ENCODE measurements at regions not wholly inside any gene's neighbourhood (a gene's known extent, or its start where the extent isn't known, plus 50 kb on each side); places are given as distances from the start of the nearest gene placed in this dataset.

DNA sequence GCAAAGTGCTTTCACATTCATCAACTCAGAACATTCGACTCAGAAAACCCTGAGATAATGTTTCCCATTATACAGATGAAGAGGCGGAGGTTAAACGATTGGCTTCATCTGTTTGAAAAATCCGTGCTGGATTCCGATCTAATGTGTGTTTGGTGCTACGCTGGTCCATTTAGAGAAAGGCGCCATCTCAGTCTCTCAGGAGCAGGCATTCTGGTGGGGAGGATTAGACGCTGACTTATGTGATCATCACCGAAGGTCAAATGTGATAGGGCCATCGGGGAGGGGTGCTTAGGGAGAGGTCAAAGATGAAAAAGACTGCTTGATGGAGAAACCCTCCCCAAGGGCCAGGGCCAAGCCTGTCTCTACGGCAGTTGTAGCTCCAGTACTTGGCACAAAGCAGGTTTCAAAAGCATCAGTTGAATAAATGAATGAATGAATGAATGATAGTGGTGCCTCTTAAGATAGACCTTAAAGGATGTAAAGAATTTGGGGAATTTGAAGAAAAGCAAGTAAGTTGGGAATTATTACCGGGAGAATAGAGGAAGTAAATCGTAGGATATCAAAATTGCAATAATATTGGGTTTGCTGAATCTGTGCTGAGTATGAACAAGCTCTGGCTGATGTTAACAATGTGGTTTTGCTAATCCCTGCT lies 160.6 kb upstream of the SHB start:
- no peaks in the 10 kb centered on the region for H3K9me3 Mint-ChIP-seq (ENCODE audit: insufficient read depth)
- H3K36me3 Mint-ChIP-seq (ENCODE audit: low read depth), result no peaks in the 10 kb centered on the region
- CTCF ChIA-PET, result no interaction called here
- POLR2A ChIA-PET, result no interaction called here
- DNase-seq (no peak), ATAC-seq (no peak)
- peaks cover 4% of the 10 kb centered on the region for H3K27me3 Mint-ChIP-seq (ENCODE audit: low read depth)
- H3K4me1 Mint-ChIP-seq (ENCODE audit: low read depth), result peaks cover 20% of the 10 kb centered on the region
- H3K27ac Mint-ChIP-seq, result no peak overlapping the region
- H3K4me3 Mint-ChIP-seq, result no peak overlapping the region

DNA sequence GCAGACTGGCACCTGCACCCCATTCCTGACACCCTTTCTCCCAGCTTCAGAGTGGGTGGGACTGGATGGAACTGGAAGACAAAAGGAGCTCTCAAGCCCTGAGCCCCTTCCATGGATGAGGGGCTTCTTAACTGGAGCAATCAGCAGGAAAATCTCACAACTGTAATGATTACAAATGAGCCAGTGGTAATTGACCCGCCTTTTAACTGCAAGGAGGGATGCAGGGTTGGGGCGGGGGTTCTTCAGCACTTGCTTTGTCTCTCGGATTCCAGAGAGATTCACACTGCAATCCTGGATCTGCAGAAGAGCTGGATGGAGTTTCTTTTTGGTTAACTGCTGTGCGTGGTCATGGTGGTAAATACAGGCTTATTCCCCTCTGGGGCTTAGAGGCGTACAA lies 160.1 kb upstream of the SHB start:
- Mint-ChIP-seq H3K9me3 (ENCODE audit: insufficient read depth) (no peaks in the 10 kb centered on the region), H3K4me3 (no peak overlapping the region), H3K27me3 (ENCODE audit: low read depth) (peaks cover 7% of the 10 kb centered on the region), H3K27ac (no peak overlapping the region), H3K36me3 (ENCODE audit: low read depth) (no peaks in the 10 kb centered on the region), H3K4me1 (ENCODE audit: low read depth) (peaks cover 20% of the 10 kb centered on the region)
- DNase-seq (no peak), ATAC-seq (no peak)
- ChIA-PET POLR2A (no interaction called here), CTCF (no interaction called here)

DNA sequence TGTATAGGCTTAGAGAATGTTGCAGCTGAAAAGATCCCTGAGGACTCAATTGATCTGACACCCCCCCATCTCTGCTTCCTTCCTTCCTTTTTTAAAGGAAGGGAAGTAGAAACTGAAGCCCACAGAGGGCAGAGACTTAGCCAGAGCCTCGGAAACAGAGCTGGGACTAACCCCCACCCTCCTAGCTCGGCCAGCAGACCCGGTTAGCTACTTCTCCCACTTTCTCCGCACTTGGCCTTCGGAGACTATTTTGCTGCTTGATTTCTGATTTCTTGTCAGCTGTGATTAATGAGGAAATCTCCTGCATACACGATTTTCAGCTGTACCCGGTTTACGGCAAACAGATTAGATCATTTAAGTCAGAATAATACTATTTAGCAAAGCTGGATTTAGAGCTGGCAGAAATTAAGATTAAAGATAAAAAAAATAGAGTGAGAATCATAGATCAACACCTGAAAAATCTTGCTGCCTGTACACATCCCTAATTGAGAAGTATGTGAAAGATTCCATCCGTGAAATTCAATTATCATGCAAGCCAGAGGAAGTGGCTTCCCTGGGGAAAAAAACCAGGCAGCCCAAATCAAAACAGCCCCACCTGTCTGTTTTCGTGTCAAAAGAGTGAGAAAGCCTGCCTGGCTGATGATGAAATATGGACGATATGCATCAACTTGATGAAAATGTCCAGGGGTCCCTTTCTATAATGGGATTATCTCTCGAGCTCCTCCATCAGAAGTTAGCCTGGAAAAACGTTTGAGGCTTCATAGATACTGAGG lies 159.5 kb upstream of the SHB start:
- H3K4me1 Mint-ChIP-seq (ENCODE audit: low read depth), result peaks cover 20% of the 10 kb centered on the region
- no peaks in the 10 kb centered on the region for H3K9me3 Mint-ChIP-seq (ENCODE audit: insufficient read depth)
- H3K27me3 Mint-ChIP-seq (ENCODE audit: low read depth), result peaks cover 7% of the 10 kb centered on the region
- H3K4me3 Mint-ChIP-seq, result no peak overlapping the region
- DNase-seq (no peak), ATAC-seq (no peak)
- H3K27ac Mint-ChIP-seq, result no peak overlapping the region
- H3K36me3 Mint-ChIP-seq (ENCODE audit: low read depth), result no peaks in the 10 kb centered on the region
- ChIA-PET CTCF (interaction anchor here (0.7 kb wide), 1 partner anchor 68 kb away, joined by 3 read pairs; no protein-coding TSS in a partner anchor), POLR2A (no interaction called here)

GRCh38 chr9:38227656-38228055 lies 158.6 kb upstream of the SHB start:
- Mint-ChIP-seq H3K27me3 (ENCODE audit: low read depth) (peaks cover 7% of the 10 kb centered on the region), H3K4me1 (ENCODE audit: low read depth) (peaks cover 20% of the 10 kb centered on the region), H3K36me3 (ENCODE audit: low read depth) (no peaks in the 10 kb centered on the region), H3K27ac (peak overlapping the region; percentile 16), H3K4me3 (peak overlapping the region; percentile 58), H3K9me3 (ENCODE audit: insufficient read depth) (no peaks in the 10 kb centered on the region)
- DNase-seq, result peak; percentile 61
- POLR2A ChIA-PET, result no interaction called here
- CTCF ChIA-PET, result interaction anchor here (0.7 to 1.0 kb wide), 3 partner anchors 9 to 314 kb away, joined by 3 read pairs; no protein-coding TSS in a partner anchor
- ATAC-seq, result peak; percentile 85

- no peaks in the 10 kb centered on the region for H3K36me3 Mint-ChIP-seq (ENCODE audit: low read depth)
- no peaks in the 10 kb centered on the region for H3K9me3 Mint-ChIP-seq (ENCODE audit: insufficient read depth)
- DNase-seq, result peak; percentile 75
- peak; percentile 77 for ATAC-seq
- peaks cover 7% of the 10 kb centered on the region for H3K27me3 Mint-ChIP-seq (ENCODE audit: low read depth)
- POLR2A ChIA-PET, result no interaction called here
- peak overlapping the region; percentile 58 for H3K4me3 Mint-ChIP-seq
- H3K27ac Mint-ChIP-seq, result no peak overlapping the region
- CTCF ChIA-PET, result interaction anchor here (0.7 to 1.0 kb wide), 3 partner anchors 9 to 313 kb away, joined by 3 read pairs; no protein-coding TSS in a partner anchor
- peaks cover 20% of the 10 kb centered on the region for H3K4me1 Mint-ChIP-seq (ENCODE audit: low read depth)
These were observed 158.1 kb upstream of the SHB start for GRCh38 chr9:38227061-38227540.

DNA sequence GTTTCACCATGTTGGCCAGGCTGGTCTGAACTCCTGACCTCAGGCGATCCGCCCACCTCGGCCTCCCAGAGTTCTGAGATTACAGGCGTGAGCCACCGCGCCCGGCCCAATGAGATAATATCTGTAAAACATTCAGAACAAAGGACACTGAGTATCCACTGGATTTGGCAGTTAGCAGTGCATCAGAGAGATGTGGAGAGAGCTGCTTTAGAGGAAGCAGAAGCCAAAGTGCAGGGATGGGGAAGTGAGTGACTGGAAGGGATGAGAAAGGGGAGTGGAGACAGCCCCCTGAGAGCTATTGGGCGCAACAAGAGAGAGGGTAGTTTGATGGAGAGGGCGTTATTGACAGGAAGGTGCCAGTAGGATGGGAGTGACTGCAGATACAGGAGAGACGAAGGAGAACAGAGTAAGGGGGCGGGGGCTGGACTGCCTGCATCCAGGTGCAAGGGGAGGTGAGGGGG lies 157.5 kb upstream of the SHB start:
- DNase-seq (no peak), ATAC-seq (no peak)
- CTCF ChIA-PET, result no interaction called here
- H3K4me1 Mint-ChIP-seq (ENCODE audit: low read depth), result peaks cover 20% of the 10 kb centered on the region
- peak overlapping the region; percentile 34 for H3K4me3 Mint-ChIP-seq
- POLR2A ChIA-PET, result no interaction called here
- no peaks in the 10 kb centered on the region for H3K36me3 Mint-ChIP-seq (ENCODE audit: low read depth)
- no peak overlapping the region for H3K27ac Mint-ChIP-seq
- H3K9me3 Mint-ChIP-seq (ENCODE audit: insufficient read depth), result no peaks in the 10 kb centered on the region
- peaks cover 7% of the 10 kb centered on the region for H3K27me3 Mint-ChIP-seq (ENCODE audit: low read depth)

DNA sequence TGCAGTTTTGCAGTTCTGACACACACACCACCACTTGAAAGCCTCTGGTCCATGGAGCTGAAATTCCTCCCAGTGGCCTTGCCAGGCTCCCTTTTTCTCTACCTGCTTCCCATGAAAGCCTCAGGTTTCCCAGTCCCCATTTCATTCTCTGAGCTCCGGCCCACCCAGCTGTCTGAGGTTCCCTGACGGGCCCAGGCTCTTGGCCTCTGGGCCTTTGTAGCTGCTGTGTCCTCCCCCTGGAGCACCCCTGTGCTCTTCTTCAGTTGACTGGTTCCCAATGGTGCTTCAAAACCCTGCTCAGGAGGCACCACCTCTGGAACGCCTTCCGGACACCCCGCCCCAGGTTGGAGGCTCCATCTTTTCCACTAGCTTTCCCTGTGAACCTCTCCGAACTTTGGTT lies 155.9 kb upstream of the SHB start:
- no peak for DNase-seq
- Mint-ChIP-seq H3K4me1 (ENCODE audit: low read depth) (peaks cover 20% of the 10 kb centered on the region), H3K9me3 (ENCODE audit: insufficient read depth) (no peaks in the 10 kb centered on the region), H3K36me3 (ENCODE audit: low read depth) (no peaks in the 10 kb centered on the region), H3K27me3 (ENCODE audit: low read depth) (peaks cover 7% of the 10 kb centered on the region), H3K27ac (no peak overlapping the region), H3K4me3 (no peak overlapping the region)
- POLR2A ChIA-PET, result no interaction called here
- ATAC-seq, result no peak
- CTCF ChIA-PET, result no interaction called here

DNA sequence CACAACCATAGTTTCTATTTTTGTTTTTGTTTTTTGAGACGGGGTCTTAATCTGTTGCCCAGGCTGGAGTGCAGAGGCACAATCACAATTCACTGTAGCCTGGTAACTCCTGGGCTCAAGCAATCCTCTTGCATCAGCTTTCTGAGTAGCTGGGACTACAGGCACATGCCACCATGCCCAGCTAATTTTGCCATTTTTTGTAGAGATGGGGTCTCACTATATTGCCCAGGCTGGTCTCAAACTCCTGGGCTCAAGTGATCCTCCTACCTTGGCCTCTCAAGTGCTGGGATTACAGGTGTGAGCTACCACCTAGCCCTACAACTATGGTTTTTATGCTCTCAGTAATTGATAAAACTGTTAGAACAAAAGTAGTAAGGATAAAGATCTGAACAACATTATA lies 147.5 kb upstream of the SHB start:
- ChIA-PET CTCF (no interaction called here), POLR2A (no interaction called here)
- Mint-ChIP-seq H3K27ac (no peak overlapping the region), H3K9me3 (ENCODE audit: insufficient read depth) (no peaks in the 10 kb centered on the region), H3K4me3 (no peak overlapping the region), H3K36me3 (ENCODE audit: low read depth) (no peaks in the 10 kb centered on the region), H3K27me3 (ENCODE audit: low read depth) (peaks cover 10% of the 10 kb centered on the region), H3K4me1 (ENCODE audit: low read depth) (no peaks in the 10 kb centered on the region)
- no peak for DNase-seq
- ATAC-seq, result no peak

DNA sequence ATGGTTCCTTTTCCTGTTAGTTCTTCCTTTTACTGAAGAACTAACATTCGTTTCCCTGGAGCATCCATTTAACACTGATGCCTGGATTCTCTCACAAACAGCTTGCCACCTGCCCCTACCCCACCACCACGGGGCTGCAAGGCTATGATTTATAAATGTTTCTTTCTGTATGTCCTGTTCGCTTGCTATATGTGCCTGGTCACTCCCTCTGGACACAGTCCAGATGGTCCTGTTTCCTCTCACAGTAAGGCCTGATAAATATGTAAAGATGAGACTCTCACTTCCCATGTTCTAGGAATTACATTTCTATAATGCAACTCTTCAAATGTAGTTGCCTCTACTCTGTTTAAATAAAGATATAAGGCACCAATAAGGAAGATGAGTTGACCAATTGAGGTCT lies 146.4 kb upstream of the SHB start:
- no peak overlapping the region for H3K27ac Mint-ChIP-seq
- DNase-seq (no peak), ATAC-seq (no peak)
- H3K4me1 Mint-ChIP-seq (ENCODE audit: low read depth), result no peaks in the 10 kb centered on the region
- no peak overlapping the region for H3K4me3 Mint-ChIP-seq
- H3K36me3 Mint-ChIP-seq (ENCODE audit: low read depth), result no peaks in the 10 kb centered on the region
- ChIA-PET POLR2A (no interaction called here), CTCF (no interaction called here)
- peaks cover 10% of the 10 kb centered on the region for H3K27me3 Mint-ChIP-seq (ENCODE audit: low read depth)
- H3K9me3 Mint-ChIP-seq (ENCODE audit: insufficient read depth), result no peaks in the 10 kb centered on the region

DNA sequence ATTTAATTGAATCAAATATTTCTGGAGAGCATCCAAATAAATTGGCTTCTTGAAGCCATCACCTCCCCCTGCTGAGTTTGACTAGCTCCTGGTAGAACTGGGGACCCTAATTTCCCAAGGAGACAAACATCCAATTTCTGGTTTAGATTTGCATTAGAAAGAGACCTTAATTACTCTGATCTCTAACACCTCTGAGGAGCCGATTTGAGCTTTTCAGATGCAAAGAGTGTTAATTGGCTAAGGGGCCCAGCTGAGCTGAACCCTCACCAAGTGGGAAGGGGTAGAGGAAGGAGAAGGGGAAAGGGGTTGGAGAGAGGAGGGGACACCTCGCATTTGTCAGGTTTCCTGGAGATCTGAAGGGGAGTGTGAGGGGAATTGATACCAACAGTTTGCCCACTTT lies 145.4 kb upstream of the SHB start:
- POLR2A ChIA-PET, result no interaction called here
- DNase-seq (no peak), ATAC-seq (no peak)
- no peaks in the 10 kb centered on the region for H3K36me3 Mint-ChIP-seq (ENCODE audit: low read depth)
- no peak overlapping the region for H3K27ac Mint-ChIP-seq
- H3K4me3 Mint-ChIP-seq, result no peak overlapping the region
- no peaks in the 10 kb centered on the region for H3K9me3 Mint-ChIP-seq (ENCODE audit: insufficient read depth)
- H3K27me3 Mint-ChIP-seq (ENCODE audit: low read depth), result peaks cover 9% of the 10 kb centered on the region
- H3K4me1 Mint-ChIP-seq (ENCODE audit: low read depth), result no peaks in the 10 kb centered on the region
- CTCF ChIA-PET, result no interaction called here

DNA sequence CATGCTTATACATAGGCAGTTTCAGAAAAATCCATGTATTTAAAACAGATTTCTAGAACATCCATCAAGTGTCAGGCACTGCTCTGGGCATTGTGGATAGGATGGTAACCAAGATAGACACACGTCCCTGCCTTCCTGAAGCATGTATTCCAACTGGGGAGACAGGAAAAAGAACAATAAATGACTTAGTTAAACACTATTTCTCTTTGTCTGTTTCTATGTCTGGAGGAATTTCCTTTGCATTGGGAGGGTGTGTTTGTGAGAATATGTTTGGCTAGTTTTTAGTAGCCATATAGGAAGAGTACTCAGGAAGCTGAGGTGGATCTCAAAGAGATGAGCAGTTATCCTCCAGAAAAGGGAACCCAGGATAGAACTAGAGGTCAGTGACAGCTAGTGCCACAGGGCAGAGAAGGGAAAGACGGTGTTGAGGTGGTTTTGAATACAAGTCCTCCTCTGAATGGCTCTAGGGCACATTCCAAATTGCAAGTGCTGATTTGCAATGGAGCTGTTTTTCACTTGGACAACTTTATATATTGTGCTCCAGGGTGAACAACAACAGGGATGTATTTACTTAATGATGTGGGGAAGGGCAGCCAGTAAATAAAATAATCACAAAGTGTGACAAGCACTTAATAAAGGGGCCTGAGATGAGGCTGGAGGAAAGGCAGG lies 144.7 kb upstream of the SHB start:
- H3K4me3 Mint-ChIP-seq, result no peak overlapping the region
- ATAC-seq (no peak), DNase-seq (no peak)
- ChIA-PET POLR2A (no interaction called here), CTCF (no interaction called here)
- H3K36me3 Mint-ChIP-seq (ENCODE audit: low read depth), result no peaks in the 10 kb centered on the region
- H3K4me1 Mint-ChIP-seq (ENCODE audit: low read depth), result no peaks in the 10 kb centered on the region
- H3K9me3 Mint-ChIP-seq (ENCODE audit: insufficient read depth), result no peaks in the 10 kb centered on the region
- H3K27me3 Mint-ChIP-seq (ENCODE audit: low read depth), result peaks cover 7% of the 10 kb centered on the region
- H3K27ac Mint-ChIP-seq, result no peak overlapping the region

DNA sequence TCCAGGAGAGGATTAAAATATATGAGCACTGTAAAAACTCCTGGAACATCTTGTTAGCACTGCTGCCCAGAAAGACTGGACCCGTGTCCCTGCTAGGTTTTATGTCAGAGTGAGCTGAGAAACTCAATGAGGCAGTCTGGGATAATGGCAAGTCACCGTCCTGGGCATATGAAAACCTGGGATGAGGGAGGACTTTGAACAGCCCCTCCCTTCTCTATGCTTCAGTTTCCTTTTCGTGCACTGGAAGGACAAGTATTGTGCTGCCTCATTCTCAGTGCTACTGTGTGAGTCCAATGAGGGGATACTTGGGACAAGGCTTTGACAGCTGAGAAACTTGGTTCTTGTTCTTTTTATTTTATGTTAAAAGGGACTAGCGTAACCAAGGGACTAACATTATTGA lies 143.0 kb upstream of the SHB start:
- Mint-ChIP-seq H3K27ac (no peak overlapping the region), H3K9me3 (ENCODE audit: insufficient read depth) (no peaks in the 10 kb centered on the region), H3K27me3 (ENCODE audit: low read depth) (peaks cover 3% of the 10 kb centered on the region), H3K36me3 (ENCODE audit: low read depth) (no peaks in the 10 kb centered on the region), H3K4me1 (ENCODE audit: low read depth) (no peaks in the 10 kb centered on the region), H3K4me3 (no peak overlapping the region)
- ChIA-PET CTCF (no interaction called here), POLR2A (no interaction called here)
- DNase-seq (no peak), ATAC-seq (no peak)

All from activated CD8-positive, alpha-beta T cell treated with anti-CD3 and anti-CD28 coated beads, Interleukin-2, amount 10 ng/mL, durations not matched to agents 7 days and 5 days (primary cell).